PC-9 (cell line): ENCODE measurements at regions not wholly inside any gene's neighbourhood (a gene's known extent, or its start where the extent isn't known, plus 50 kb on each side); places are given as distances from the start of the nearest gene placed in this dataset.

Source experiments
- EZH2 ChIP-seq: fragments of 200-600 bp; sonication (generic); IDR thresholded peaks from 2 replicates; pipeline ENCODE4 v1.8.0; 2017; ENCODE audit warnings: antibody characterized with exemption, low read depth
- TF ChIP-seq, protein P1 (sequence below): fragments of 200-600 bp; sonication (generic); conservative IDR thresholded peaks from 2 replicates; pipeline ENCODE4 v1.6.1; 2017; ENCODE audit warnings: mixed run types, antibody characterized with exemption, mild to moderate bottlenecking, moderate library complexity

DNA sequence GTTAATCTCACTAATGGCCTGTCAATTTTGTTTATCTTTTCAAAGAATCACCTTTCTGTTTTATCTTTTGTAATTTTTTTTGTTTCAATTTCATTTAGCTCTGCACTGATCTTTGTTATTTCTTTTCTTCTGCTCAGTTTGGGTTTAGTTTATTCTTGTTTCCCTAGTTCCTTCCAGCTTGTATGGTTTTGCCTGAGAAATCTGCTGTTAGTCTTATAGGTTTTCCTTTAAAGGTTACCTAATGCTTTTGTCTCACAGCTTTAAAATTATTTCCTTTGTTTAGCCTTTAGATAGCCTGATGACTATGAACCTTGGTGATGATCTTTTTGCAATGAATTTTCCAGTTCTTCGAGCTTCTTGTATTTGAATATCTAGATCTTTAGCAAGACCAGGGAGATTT is 1869.8 kb upstream of the PCDH20 start:
- TF ChIP-seq, protein P1, sequence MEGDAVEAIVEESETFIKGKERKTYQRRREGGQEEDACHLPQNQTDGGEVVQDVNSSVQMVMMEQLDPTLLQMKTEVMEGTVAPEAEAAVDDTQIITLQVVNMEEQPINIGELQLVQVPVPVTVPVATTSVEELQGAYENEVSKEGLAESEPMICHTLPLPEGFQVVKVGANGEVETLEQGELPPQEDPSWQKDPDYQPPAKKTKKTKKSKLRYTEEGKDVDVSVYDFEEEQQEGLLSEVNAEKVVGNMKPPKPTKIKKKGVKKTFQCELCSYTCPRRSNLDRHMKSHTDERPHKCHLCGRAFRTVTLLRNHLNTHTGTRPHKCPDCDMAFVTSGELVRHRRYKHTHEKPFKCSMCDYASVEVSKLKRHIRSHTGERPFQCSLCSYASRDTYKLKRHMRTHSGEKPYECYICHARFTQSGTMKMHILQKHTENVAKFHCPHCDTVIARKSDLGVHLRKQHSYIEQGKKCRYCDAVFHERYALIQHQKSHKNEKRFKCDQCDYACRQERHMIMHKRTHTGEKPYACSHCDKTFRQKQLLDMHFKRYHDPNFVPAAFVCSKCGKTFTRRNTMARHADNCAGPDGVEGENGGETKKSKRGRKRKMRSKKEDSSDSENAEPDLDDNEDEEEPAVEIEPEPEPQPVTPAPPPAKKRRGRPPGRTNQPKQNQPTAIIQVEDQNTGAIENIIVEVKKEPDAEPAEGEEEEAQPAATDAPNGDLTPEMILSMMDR = no peak
- no peak for TF ChIP-seq EZH2
